Neural crest cell (in vitro differentiated cells): ENCODE measurements at regions not wholly inside any gene's neighbourhood (a gene's known extent, or its start where the extent isn't known, plus 50 kb on each side); places are given as distances from the start of the nearest gene placed in this dataset.

Source experiments
- DNase-seq: peaks from one replicate; pipeline ENCODE4 v3.0.0; 2021; ENCODE audit warnings: low read depth, mixed read lengths, low spot score
- H3K27ac Mint-ChIP-seq: one replicate; pipeline ENCODE4 v1.8.0; 2021; ENCODE audit warnings: mild to moderate bottlenecking, mixed read lengths; ENCODE audit not compliant: unreplicated experiment
- H3K27me3 Mint-ChIP-seq: 2 replicates; pipeline ENCODE4 v1.8.0; 2021; ENCODE audit warnings: low read depth, mild to moderate bottlenecking, mixed read lengths
- H3K36me3 Mint-ChIP-seq: 2 replicates; pipeline ENCODE4 v1.8.0; 2021; ENCODE audit warnings: low read depth, mild to moderate bottlenecking, mixed read lengths
- H3K4me1 Mint-ChIP-seq: 2 replicates; pipeline ENCODE4 v1.8.0; 2021; ENCODE audit warnings: mixed read lengths
- H3K4me3 Mint-ChIP-seq: one replicate; pipeline ENCODE4 v1.8.0; 2021; ENCODE audit warnings: mild to moderate bottlenecking, mixed read lengths
- H3K9me3 Mint-ChIP-seq: 2 replicates; pipeline ENCODE4 v1.8.0; 2021; ENCODE audit warnings: mixed read lengths
- CTCF ChIP-seq: fragments of 200-600 bp; sonication (generic); conservative IDR thresholded peaks from 2 replicates; pipeline ENCODE4 v1.5.0; 2021; ENCODE audit warnings: antibody characterized with exemption, mild to moderate bottlenecking

GRCh38 chr20:39857187-39857586, 831.8 kb downstream of the MAFB start:
- Mint-ChIP-seq H3K27ac (no peak overlapping the region), H3K27me3 (peaks cover 74% of the 10 kb centered on the region), H3K4me3 (no peak overlapping the region), H3K9me3 (no peaks in the 10 kb centered on the region), H3K4me1 (peaks cover 38% of the 10 kb centered on the region), H3K36me3 (no peaks in the 10 kb centered on the region)
- no peak for DNase-seq
- TF ChIP-seq CTCF, result no peak

GRCh38 chr20:39855799-39856198, 833.2 kb downstream of the MAFB start:
- Mint-ChIP-seq H3K27ac (no peak overlapping the region), H3K36me3 (no peaks in the 10 kb centered on the region), H3K27me3 (peaks cover 75% of the 10 kb centered on the region), H3K4me3 (no peak overlapping the region), H3K4me1 (peaks cover 51% of the 10 kb centered on the region), H3K9me3 (no peaks in the 10 kb centered on the region)
- DNase-seq, result no peak
- TF ChIP-seq CTCF, result no peak

GRCh38 chr20:39855056-39855455, 834.0 kb downstream of the MAFB start:
- H3K9me3 Mint-ChIP-seq, result no peaks in the 10 kb centered on the region
- H3K4me1 Mint-ChIP-seq, result peaks cover 56% of the 10 kb centered on the region
- no peak for DNase-seq
- no peak overlapping the region for H3K27ac Mint-ChIP-seq
- TF ChIP-seq CTCF, result no peak
- H3K36me3 Mint-ChIP-seq, result no peaks in the 10 kb centered on the region
- no peak overlapping the region for H3K4me3 Mint-ChIP-seq
- peaks cover 76% of the 10 kb centered on the region for H3K27me3 Mint-ChIP-seq

GRCh38 chr20:39853636-39854035, 835.4 kb downstream of the MAFB start:
- no peaks in the 10 kb centered on the region for H3K9me3 Mint-ChIP-seq
- H3K36me3 Mint-ChIP-seq, result no peaks in the 10 kb centered on the region
- H3K27ac Mint-ChIP-seq, result no peak overlapping the region
- H3K27me3 Mint-ChIP-seq, result peaks cover 86% of the 10 kb centered on the region
- peaks cover 56% of the 10 kb centered on the region for H3K4me1 Mint-ChIP-seq
- no peak for TF ChIP-seq CTCF
- peak; percentile 55 for DNase-seq
- H3K4me3 Mint-ChIP-seq, result peak overlapping the region; percentile 19

GRCh38 chr20:39853050-39853449, 836.0 kb downstream of the MAFB start:
- no peak for DNase-seq
- H3K4me3 Mint-ChIP-seq, result no peak overlapping the region
- no peaks in the 10 kb centered on the region for H3K9me3 Mint-ChIP-seq
- peaks cover 53% of the 10 kb centered on the region for H3K4me1 Mint-ChIP-seq
- peaks cover 88% of the 10 kb centered on the region for H3K27me3 Mint-ChIP-seq
- H3K36me3 Mint-ChIP-seq, result no peaks in the 10 kb centered on the region
- no peak overlapping the region for H3K27ac Mint-ChIP-seq
- no peak for TF ChIP-seq CTCF

- H3K9me3 Mint-ChIP-seq, result no peaks in the 10 kb centered on the region
- TF ChIP-seq CTCF, result no peak
- peaks cover 92% of the 10 kb centered on the region for H3K27me3 Mint-ChIP-seq
- H3K4me1 Mint-ChIP-seq, result peaks cover 48% of the 10 kb centered on the region
- no peak for DNase-seq
- no peaks in the 10 kb centered on the region for H3K36me3 Mint-ChIP-seq
- H3K4me3 Mint-ChIP-seq, result no peak overlapping the region
- no peak overlapping the region for H3K27ac Mint-ChIP-seq
These were observed 837.6 kb downstream of the MAFB start for GRCh38 chr20:39851459-39851858.
